Breast epithelium (tissue), 3 donors: ENCODE measurements at regions not wholly inside any gene's neighbourhood (a gene's known extent, or its start where the extent isn't known, plus 50 kb on each side); places are given as distances from the start of the nearest gene placed in this dataset.

Experiments
- POLR2A ChIP-seq: fragments of 450-650 bp; IDR thresholded peaks from one replicate; pipeline ENCODE4 v1.6.1; 2016; ENCODE audit warnings: antibody characterized with exemption, mild to moderate bottlenecking, moderate library complexity
- POLR2AphosphoS5 ChIP-seq, 3 donors: sonication (generic); formaldehyde crosslinking; IDR thresholded peaks; one replicate each; pipeline ENCODE4 v1.6.1; 2017; ENCODE audit warnings: antibody characterized with exemption in 3 of 3
- TF ChIP-seq, protein P1 (sequence below), 3 donors: fragments of 450-650 bp; IDR thresholded peaks; one replicate each; pipeline ENCODE4 v1.5.1; 2016 to 2017; ENCODE audit warnings: antibody characterized with exemption in 3 of 3, mild to moderate bottlenecking in 3 of 3, moderate library complexity in 3 of 3

DNA sequence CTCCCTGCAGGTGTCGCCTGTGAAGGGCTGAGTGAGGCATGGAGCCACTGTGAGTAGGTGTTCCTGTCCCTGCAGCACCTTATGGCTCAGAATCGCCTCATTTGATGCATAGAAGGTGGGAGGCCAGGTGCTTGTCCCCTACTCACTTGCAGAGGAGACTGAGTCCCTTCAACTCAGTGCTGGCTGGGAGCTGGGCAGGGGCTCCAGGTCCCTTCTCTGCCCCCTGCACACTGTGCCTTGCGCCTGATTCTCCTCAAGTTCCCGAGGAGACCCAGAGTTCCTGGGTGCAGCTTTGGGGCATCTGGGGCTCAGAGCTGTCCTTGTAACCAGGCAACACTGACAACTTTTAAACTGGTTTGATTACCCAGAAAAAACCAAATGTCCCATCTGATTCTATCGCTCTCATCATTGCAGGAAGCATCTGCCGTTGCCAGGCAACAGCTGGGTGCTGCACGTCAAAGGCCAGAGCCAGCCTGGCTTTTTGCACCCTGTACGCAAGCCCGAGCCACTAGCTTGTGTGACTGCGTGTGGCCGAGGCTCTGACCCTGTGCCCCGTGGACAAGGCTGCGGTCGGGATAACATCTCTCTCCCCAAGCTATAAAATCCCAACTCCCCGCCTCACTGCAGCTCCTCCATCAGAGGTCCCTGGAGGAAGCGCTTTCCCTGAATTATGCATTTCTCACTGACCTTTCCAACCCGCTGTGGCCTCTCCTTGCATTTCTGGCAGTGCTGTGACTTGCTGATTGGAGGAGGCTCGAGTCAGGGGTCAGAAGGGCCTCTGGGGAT lies 130.8 kb upstream of the HDAC4 start:
- TF ChIP-seq, protein P1, sequence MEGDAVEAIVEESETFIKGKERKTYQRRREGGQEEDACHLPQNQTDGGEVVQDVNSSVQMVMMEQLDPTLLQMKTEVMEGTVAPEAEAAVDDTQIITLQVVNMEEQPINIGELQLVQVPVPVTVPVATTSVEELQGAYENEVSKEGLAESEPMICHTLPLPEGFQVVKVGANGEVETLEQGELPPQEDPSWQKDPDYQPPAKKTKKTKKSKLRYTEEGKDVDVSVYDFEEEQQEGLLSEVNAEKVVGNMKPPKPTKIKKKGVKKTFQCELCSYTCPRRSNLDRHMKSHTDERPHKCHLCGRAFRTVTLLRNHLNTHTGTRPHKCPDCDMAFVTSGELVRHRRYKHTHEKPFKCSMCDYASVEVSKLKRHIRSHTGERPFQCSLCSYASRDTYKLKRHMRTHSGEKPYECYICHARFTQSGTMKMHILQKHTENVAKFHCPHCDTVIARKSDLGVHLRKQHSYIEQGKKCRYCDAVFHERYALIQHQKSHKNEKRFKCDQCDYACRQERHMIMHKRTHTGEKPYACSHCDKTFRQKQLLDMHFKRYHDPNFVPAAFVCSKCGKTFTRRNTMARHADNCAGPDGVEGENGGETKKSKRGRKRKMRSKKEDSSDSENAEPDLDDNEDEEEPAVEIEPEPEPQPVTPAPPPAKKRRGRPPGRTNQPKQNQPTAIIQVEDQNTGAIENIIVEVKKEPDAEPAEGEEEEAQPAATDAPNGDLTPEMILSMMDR (IDR thresholded peaks at IDR 0.05), result no peak
- no peak for TF ChIP-seq POLR2A
- TF ChIP-seq POLR2AphosphoS5 (IDR thresholded peaks at IDR 0.05), result no peak
